Right forelimb (tissue), 1 donor: ENCODE measurements at regions not wholly inside any gene's neighbourhood (a gene's known extent, or its start where the extent isn't known, plus 50 kb on each side); places are given as distances from the start of the nearest gene placed in this dataset.
"Not testable (repeated sequence)": the region's sequence is repeated elsewhere in the genome, so short reads cannot be mapped to it uniquely, and the experiment has no call there.

Source experiments
- DNase-seq: peaks from one replicate; pipeline ENCODE4 v3.0.0-alpha.2; 2018

DNA sequence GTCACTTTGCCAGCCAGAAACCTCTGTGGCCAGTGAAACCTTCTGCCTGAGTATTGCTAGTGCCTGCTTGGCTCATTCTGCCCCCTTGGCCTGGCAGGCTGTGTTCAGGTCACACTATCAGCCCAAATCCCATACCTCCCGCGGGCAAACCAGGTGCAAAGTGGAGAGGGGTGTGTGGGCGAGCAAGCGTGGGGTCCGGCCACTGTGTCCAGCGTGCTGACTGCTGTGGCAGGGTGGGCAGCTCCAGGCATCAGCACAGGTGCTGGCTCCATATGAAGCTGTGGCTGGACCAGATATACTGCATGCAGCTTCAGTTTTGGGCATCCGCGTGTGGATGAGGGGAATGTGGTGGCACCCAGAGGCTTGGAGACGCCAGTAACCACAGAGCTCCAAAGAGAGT, 576.5 kb upstream of the EDIL3 start:
- DNase-seq: no peak

DNA sequence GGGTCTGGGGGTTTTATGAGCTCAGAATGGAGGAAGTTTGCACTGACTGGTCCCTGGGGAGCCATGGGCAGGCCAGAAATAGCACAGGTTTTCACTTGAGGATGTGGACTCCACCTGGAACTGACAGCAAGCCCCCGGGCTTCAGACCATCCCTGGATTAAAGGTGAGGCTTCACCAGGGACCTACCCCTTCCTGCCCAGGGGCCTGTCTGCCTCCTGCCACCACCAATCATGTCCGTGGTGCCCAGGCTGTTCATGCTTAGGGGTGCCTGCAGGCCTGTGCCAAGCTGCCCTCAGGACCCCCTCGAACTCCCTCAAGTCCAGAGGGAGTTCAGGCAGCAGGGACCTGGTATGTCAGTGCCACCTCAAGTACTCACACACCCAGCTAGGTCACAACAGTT, 577.2 kb upstream of the EDIL3 start:
- no peak for DNase-seq

DNA sequence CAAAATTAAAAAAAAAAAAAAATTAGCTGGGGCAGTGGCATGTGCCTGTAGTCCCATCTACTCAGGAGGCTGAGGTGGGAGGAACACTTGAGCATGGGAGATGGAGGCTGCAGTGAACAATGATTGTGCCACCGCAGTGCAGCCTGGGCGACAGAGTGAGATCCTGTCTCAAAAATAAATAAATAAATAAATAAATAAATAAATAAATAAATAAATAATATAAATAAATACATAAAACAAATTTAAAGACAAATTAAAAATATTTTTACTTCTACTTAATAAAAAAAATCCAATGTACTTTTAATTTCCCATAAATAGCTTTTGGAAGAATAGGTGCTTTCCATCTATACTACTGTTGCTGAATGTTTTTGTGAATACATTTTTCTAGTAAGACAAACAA, 598.4 kb upstream of the EDIL3 start:
- DNase-seq: no peak

DNA sequence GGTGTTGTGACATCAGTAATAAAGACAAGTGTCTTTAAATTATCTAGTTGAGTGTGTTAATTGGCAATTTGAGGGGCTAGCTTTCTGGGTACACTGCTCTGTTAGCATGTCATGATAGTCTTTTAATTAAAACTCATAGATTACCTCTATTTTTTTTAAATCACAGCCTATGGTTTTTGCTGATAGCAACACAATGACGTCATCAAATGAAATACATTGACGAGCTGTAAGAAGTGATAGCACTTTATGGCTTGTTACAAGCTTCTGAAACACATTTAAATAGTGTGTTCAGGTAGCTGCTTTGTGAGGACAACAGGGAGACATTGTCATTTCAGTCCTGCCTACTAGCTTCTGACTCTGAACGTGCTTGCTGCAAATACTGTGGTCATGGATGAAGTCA, 600.5 kb upstream of the EDIL3 start:
- no peak for DNase-seq

DNA sequence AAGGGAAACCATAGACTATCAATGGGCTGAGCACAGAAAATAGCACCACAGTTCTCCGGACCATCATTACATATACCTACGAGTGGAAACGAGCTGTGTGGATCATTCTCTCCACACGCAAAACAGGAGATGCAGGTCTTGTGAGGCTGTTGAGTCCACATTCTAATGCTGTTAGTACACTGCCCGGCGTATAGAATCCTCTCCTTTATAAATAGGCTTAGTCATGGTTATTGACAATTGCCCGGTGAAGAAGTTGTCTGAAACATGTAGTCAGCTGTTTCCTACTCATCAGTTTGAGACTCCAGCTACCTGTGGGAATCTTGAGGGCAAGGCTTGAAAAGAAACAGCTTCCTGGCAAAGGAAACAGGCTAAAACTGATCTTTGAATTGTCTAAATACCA, 602.0 kb upstream of the EDIL3 start:
- DNase-seq: no peak

DNA sequence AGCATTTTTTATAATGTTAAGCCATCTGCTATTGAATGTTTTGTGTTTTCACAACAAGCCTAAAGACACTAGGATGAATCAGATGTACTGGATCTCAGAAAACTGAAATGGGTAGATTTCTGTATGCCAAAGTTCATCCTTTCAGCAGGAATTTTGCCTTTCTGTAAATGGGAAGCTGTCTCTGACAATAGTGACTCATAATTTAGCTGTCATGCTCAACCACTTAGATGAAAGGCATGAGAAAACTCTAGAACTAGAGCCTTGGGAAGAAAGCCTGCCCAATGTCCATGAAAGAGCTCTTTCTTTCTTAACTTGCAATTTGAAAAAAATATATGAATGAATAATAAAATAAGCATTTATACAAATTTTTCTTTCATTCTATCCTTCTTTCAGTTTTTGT, 616.0 kb upstream of the EDIL3 start:
- DNase-seq: no peak

DNA sequence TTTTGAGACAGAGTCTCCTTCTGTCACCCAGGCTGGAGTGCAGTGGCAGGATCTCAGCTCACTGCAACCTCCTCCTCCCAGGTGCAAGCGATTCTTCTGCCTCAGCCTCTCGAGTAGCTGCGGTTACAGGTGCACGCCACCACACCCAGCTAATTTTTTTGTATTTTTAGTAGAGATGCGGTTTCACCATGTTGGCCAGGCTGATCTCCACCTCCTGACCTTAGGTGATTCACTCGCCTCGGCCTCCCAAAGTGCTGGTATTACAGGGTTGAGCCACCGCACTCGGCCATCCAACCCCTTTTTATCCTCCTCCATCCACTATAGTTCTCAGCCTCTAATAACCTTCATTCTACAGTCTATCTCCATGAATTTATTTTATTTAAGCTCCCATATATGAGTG, 617.3 kb upstream of the EDIL3 start:
- DNase-seq: not testable (repeated sequence)

DNA sequence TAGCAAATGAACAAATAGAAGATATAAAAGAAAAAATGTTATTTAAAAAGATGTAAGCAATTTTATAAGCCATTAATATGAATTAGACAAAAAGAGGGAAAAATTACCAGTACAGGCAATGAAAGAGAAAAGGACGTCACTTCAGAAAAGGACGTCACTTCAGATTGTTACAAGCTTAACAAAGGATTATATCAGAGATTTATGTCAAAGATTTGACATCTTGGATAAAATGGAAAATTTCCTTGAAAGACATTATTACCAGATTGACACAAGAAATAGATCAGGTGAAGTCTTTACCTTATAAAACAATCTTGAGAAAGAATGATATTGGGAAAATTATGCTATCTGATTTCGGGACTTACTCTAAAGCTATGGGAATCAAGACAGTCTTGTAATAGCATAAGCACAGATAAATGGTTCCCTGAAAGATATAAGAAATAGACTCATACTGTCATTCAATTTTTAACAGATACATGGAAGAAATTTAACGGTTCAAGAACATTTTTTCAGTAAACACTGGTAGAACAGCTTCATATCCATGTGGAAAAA, 625.4 kb upstream of the EDIL3 start:
- no peak for DNase-seq

DNA sequence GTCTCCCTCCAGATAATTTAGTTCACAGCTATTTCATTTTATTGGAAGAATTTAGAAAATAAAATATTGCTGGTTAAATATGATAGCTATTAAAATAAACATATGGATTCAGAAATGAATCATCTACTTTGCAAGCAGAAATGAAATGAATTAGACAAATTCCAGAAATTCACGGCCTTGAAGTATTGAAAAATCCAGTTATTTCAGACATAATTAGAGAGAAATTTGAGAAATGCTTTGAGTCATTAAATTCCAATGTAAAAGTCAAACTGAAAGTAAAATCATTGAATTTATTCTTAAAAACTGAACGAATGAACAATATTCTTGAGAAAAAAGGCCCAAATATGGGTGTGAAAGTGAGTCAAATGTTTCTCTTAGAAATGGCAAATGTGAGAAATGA, 632.6 kb upstream of the EDIL3 start:
- DNase-seq: no peak

DNA sequence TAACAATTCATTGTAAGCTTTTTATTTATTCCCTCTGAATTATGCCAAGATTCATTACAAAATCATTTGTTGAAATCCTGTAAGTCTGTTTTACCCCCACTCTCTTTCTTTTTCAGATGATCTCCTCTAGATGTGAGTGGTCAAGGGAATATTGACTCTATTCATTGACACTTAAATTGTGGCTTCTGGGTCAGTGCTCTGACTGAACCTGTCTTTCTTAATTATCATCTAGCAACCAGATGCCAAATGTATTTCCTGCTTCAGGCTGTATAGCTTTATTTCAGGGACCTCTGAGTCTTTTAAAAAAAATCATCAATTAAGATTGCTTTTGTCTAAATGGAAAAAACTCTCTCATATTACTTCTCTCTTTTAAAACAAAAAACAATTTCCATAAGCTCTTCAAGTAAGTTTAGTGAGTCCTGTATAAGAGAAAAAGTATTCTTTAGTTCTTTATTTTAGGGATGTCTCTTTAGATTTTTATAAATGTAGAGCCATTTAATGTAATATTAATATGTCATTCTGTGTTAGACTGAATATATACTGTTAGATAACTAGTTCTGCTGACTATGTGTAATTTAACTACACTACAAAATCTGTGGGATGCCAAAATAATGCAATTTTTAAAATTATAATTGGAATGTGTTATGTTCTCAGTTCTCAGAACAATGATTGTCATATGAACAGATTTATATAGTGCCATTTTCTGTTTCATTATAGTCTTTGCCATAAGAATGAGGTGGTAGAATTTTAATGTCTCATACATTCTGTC, 645.8 kb upstream of the EDIL3 start:
- DNase-seq: no peak

DNA sequence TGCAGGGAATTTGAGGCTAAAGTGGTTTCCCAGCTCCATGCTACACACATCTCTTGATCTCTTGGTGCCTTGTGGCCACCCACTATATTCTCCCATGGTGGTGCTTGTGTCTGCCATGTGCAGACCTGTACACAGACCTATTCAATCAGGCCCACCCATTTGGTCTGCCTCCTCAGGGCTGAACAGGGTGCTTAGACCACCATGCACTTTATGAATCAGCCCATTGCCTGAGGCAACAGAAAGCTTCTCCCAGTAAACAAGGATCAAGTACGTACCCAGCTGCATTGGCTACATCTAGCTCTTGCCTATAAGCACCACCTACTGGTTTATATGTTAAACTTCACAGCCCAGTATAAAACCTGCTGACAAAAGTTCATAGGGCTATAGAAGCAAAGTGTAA, 664.3 kb upstream of the EDIL3 start:
- peak; percentile 34 for DNase-seq

DNA sequence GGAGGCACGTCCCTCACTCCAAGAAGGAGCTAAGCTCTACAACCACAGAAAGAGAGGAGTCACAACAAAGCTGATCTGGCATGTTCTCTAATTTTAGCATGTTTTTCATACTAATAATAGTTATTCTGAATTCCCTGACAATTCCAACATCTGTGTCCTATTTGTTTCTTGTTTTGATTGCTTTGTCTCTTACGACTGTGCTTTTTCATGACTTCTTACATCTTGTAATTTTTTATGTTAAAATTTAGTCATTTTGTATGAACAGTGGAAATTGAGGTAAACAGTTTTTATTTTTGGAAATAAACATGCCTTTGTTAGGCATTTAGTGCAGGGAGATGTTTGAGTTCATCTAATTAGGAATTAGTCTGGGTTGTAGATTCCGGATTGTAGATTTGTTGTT, 668.1 kb upstream of the EDIL3 start:
- DNase-seq: no peak

DNA sequence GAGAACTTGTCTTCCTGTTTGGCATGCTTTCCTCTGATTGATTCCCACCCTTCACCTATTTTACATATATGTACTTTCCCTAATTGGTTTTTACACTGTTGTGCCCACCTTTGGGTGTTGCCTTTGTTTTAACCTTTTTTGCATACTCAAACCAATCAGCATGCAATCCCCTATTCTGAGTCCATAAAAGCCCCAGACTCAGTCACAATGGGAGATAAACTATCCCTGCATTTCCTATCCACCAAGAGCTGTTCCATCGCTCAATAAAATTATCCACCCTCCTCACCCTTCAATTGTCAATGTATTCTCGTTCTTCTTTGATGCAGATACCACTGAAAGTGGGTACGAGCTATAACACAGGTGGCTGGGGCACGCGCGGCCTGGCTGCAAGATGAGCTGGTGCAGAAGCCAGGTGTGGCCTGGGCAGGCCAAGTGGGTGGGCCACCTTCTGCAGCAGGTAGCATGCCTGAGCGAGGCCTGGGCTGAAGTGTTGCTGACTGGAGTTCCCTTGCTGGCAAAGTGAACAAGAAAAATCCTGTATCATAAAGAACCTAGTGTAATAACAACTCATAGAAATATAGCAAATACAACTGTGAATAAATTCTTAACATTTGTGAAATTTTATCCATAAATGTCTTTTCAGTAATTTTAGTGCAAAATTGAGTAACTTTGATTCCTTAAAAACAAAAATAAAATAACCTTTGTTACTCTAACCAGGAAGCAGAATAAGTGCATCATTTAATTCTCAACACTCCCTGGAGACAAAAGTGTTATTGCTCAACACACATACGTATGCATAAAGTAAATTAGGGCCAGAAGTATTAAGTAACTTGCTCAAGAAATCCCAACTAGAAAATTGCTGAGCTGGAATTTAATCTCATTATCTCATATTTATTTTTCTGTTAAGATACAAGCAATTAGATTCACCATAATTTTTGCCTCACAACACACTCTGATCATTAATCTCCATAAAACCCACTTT, 685.3 kb upstream of the EDIL3 start:
- no peak for DNase-seq

DNA sequence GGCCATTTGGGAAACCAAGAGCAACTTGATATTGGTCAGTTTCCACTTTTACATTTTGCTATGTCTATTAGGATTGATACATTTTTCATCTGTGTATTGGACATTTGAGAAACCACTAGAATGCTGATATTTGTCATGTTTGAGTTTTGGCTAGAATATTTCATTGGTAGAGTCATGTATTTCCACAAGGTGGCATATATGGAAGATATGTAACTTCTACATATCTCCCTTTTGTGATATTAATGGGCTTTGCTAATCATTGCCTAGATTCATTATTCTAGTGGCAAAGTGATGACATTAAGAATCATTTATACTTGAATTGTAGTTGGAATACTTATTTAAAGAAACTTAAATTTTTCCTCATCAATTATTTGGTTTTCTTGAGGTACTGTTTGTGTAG, 692.9 kb upstream of the EDIL3 start:
- DNase-seq: no peak

DNA sequence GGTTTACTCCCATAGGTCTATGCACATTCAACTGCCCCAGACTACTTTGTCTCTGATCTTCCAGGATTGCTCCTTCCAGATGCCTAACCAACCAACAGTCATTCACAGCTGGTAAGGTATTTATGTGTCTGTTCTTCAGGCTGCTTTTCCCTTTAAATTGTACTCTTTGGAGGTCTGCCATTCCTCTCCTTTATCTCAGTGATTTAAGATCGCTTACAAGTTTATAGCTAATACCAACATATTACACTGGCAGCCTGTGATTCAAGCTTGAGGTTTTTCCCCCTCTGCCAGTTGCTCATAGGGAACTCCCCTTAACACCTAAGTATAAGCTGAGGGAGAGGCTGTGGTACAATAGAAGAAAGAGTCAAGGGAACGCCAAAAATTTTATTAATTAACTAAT, 711.7 kb upstream of the EDIL3 start:
- DNase-seq: no peak

DNA sequence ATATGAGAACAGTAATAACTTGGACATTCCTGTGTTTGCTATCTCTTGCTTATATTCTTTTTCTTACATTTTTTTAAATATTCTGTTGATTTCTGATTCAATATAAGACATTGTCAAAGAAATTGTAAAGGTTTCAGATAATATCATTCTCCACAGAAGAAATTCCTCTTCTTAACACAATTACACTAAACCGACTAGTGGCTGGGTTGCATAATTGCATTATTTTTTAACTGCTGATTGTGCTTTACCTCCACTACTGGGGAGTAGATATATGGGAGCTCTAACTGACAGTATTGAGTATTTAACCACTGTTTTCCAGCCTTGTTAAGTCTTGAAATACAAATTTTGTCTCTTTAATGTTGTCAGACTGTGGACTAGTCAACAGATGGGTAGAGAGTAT, 723.8 kb upstream of the EDIL3 start:
- no peak for DNase-seq

DNA sequence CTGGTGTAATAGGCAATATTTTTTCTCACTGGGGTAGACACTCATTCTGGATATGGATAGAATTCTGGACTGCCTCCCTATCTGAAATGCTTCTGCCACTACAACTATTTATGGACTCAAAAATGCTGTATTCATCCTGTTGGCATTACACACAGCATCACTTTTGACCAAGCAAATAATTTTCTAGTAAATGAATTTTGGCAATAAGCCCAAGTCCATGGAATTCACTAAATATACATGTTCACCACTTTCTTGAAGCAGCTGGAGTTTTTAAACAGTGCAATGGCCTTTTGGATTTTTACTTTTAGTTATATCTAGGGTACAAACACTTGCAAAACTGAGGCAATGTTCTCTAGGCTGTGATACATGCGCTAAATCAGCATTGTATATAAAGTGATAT, 724.9 kb upstream of the EDIL3 start:
- no peak for DNase-seq

DNA sequence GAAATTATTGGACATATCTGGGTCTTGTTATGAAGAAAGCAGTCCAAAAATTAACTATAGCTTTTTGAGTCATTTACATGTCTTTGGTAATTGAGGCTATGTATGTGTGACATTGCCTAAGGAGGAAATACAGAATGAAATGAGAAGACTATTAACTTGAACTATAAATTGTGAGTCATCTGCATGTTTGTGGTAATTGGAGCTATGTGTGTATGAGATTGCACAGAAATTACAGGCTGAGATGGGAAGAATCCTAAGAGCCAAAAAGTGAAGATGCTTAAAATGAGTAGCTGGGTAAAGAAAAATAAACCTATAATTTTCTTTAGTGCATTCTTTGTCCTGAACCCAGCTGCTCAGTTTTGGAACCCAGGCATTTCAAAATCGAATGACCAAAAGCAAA, 747.6 kb upstream of the EDIL3 start:
- DNase-seq: no peak

DNA sequence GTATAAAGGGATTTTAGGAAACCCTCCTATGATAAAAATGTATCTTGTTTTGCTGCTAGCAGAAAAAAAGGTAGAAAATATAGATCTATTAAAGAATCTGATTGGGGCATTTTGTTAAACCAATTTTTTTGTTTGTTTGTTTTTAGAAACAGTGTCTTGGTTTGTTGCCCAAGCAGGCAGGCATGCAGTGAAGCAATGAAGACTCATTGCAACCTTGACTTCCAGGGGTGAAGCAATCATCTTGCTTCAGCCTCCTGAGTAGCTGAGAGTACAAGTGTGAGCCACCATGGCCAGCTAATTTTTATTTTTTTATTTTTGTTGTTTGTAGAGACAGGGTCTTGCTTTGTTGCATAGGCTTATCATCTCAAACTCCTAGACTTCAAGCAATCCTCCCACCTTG, 755.8 kb upstream of the EDIL3 start:
- DNase-seq: no peak

DNA sequence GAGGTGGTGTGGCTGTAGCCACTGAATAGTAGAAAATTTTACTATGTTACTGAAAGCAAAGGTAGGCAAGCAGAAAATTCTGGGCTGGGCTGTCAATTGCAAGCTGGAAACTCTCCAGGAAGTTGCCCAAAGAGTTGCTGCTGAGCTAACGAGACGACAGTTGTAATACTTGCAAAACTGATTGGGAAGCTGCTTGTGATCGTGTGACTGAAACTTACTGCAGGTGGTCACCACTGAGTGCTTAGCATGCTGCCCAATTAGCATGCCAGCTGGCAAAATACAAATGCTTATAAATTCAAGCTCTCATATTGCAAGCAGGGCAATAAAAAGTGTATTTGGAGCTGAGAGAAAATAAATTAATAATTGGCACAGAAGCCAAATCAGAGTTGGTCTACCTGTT, 758.5 kb upstream of the EDIL3 start:
- DNase-seq: no peak

DNA sequence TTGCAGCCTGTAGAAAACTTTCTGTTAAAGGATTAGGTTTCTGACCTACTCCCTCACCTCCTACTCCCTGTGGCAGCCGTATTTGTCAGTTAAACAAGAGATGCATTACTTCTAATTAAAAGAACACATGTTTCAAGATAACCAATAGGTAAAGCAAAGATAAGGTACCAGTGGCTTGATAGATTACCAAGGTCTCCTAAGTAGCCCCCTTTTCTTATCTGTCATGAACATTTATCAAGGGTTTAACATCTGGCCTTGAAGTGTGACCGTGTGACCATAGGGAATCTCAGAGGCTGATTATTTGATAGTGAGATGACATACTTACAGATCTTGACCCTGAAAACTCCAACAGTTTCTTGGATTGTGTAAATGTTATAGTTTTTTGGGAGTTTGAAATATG, 764.0 kb upstream of the EDIL3 start:
- DNase-seq: no peak

DNA sequence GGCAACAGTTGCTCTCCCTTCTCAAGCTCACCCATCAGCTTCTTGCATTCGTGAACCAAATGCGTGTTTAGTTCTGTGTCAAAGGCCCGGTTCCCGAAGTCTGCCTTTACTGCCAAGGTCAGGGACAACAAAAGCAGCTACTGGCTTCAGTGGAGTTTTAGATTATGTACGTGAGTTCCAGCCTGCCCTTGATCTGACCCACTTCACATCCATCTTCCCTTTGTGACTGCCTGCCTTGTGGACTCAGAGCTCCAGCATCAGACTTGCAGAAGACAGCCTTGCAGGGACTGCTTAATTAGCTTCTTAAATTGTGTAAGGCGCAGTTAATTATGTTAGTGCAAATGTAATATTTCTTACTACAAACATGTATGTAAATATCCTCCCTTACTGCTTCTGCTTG, 774.7 kb upstream of the EDIL3 start:
- DNase-seq: no peak

DNA sequence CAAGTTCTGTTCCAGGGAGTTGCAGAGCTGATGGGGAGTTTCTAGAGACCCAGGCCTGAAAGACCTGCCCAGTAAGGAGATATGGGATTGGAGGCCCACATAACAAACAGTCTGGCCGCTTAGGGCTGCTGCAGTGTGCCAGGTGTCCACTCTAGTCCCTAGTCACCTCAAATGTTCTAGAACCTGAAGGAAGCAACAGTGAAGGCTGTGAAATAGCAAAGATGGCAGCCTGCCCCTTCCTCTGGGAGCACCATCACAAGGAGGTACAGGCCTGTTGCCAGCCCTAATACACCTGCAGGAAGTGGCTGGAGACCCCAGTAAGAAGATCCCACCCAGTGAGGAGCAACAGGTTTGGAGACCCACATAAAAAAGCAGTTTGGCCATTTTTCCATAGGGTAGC, 783.8 kb upstream of the EDIL3 start:
- DNase-seq: no peak

DNA sequence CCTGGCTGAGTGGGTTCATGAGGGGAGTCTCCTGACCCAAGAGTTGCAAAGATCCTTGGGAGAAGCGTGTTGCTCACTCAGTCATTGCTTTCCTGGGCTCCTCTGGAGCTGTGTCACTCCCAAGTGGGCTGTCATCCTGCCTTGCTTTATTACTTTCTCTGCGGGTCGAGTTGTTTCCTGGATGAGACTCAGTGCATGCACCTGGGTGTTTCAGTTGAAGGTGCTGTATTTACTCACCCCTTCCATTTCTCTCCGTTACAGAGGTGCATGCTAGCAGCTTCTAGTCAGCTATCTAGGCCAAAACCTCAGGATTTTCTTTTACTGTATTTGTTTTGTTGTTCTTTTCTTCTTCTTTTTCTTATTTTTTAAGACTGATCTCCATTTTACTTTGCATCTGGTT, 785.5 kb upstream of the EDIL3 start:
- no peak for DNase-seq
